CD14-positive monocyte (primary cell): ENCODE measurements at regions not wholly inside any gene's neighbourhood (a gene's known extent, or its start where the extent isn't known, plus 50 kb on each side); places are given as distances from the start of the nearest gene placed in this dataset.

ENCODE experiments used
- DNase-seq, 3 donors: peaks; one replicate each; pipeline ENCODE4 v3.0.0-alpha.2; 2011 to 2022
- H2AFZ ChIP-seq: 2 replicates; pipeline ENCODE4 v1.6.0; 2012; ENCODE audit warnings: mild to moderate bottlenecking, low read depth, low read length, inconsistent platforms; ENCODE audit not compliant: insufficient read depth, poor library complexity, severe bottlenecking
- H3K27ac ChIP-seq, 2 donors: 1 replicate in 1 of 2; 2 replicates in 1 of 2; pipeline ENCODE4 v1.5.1; 2012 to 2013; ENCODE audit warnings: low read length in 2 of 2, control low read depth in 1 of 2, inconsistent platforms in 1 of 2, low read depth in 1 of 2, mild to moderate bottlenecking in 1 of 2
- H3K27me3 ChIP-seq, 2 donors: one replicate each; pipeline versions ENCODE4 v1.6.0 to v1.6.1; 2011 to 2013; ENCODE audit warnings: low read length in 2 of 2; ENCODE audit not compliant: control insufficient read depth in 2 of 2, insufficient read depth in 2 of 2
- H3K36me3 ChIP-seq, 2 donors: replicated peaks in 1 of 2; 1 replicate in 1 of 2; 2 replicates in 1 of 2; pipeline versions ENCODE4 v1.5.1 to v1.6.1; 2012 to 2013; ENCODE audit warnings: low read length in 2 of 2, control low read depth in 1 of 2, inconsistent platforms in 1 of 2, mild to moderate bottlenecking in 1 of 2; ENCODE audit not compliant: insufficient read depth in 2 of 2, control insufficient read depth in 1 of 2
- H3K4me1 ChIP-seq, 2 donors: 1 replicate in 1 of 2; 2 replicates in 1 of 2; pipeline versions ENCODE4 v1.5.1 to v1.6.1; 2012 to 2013; ENCODE audit warnings: low read length in 2 of 2, control low read depth in 1 of 2, inconsistent platforms in 1 of 2, mild to moderate bottlenecking in 1 of 2, moderate library complexity in 1 of 2; ENCODE audit not compliant: insufficient read depth in 2 of 2, control insufficient read depth in 1 of 2
- H3K4me2 ChIP-seq: replicated peaks from 2 replicates; pipeline ENCODE3; 2012; ENCODE audit warnings: low read length, moderate library complexity, mild to moderate bottlenecking; ENCODE audit not compliant: poor library complexity, severe bottlenecking; ENCODE audit errors: extremely low read depth
- H3K4me3 ChIP-seq, 3 experiments: fragments of 200-600 bp in 1 of 3; sonication (generic) in 1 of 3; replicated peaks in 1 of 3; 1 replicate in 2 of 3; 2 replicates in 1 of 3; pipeline ENCODE4 v1.5.1; 2011 to 2013; ENCODE audit warnings: low read length in 3 of 3, mild to moderate bottlenecking in 3 of 3, control low read depth in 2 of 3, low read depth in 2 of 3, inconsistent platforms in 1 of 3, moderate library complexity in 1 of 3
- H3K79me2 ChIP-seq: 2 replicates; pipeline ENCODE4 v1.6.0; 2012; ENCODE audit warnings: mild to moderate bottlenecking, control low read depth, inconsistent platforms, low read length, moderate library complexity; ENCODE audit not compliant: insufficient read depth
- H3K9ac ChIP-seq: 2 replicates; pipeline ENCODE4 v1.6.0; 2017; ENCODE audit warnings: low read length, mild to moderate bottlenecking; ENCODE audit not compliant: insufficient read depth, poor library complexity, severe bottlenecking
- H3K9me3 ChIP-seq, 2 donors: replicated peaks in 1 of 2; 1 replicate in 1 of 2; 2 replicates in 1 of 2; pipeline versions ENCODE4 v1.5.1 to v1.6.1; 2012 to 2013; ENCODE audit warnings: low read length in 2 of 2, control low read depth in 1 of 2; ENCODE audit not compliant: control insufficient read depth in 1 of 2, insufficient read depth in 1 of 2
- H4K20me1 ChIP-seq: 2 replicates; pipeline ENCODE4 v1.6.0; 2012; ENCODE audit warnings: mild to moderate bottlenecking, low read length, control low read depth, moderate library complexity; ENCODE audit not compliant: insufficient read depth
- H3K27ac Mint-ChIP-seq, 7 donors: one replicate each; pipeline ENCODE4 v1.8.0; 2020; ENCODE audit warnings: mild to moderate bottlenecking in 7 of 7, mixed read lengths in 7 of 7, moderate library complexity in 6 of 7, inconsistent platforms in 2 of 7
- H3K27me3 Mint-ChIP-seq, 3 donors: one replicate each; pipeline ENCODE4 v1.8.0; 2021 to 2022; ENCODE audit warnings: low read depth in 3 of 3, mild to moderate bottlenecking in 3 of 3, mixed read lengths in 3 of 3, moderate library complexity in 3 of 3, inconsistent platforms in 1 of 3
- H3K36me3 Mint-ChIP-seq, 2 donors: one replicate each; pipeline ENCODE4 v1.8.0; 2020; ENCODE audit warnings: mixed read lengths in 2 of 2, inconsistent platforms in 1 of 2, mild to moderate bottlenecking in 1 of 2
- H3K4me1 Mint-ChIP-seq: one replicate; pipeline ENCODE4 v1.8.0; 2020; ENCODE audit warnings: mild to moderate bottlenecking, mixed read lengths
- H3K4me3 Mint-ChIP-seq, 2 donors: one replicate each; pipeline ENCODE4 v1.8.0; 2020; ENCODE audit warnings: mild to moderate bottlenecking in 2 of 2, mixed read lengths in 2 of 2, moderate library complexity in 1 of 2
- H3K9me3 Mint-ChIP-seq, 7 donors: one replicate each; pipeline ENCODE4 v1.8.0; 2020 to 2022; ENCODE audit warnings: mixed read lengths in 7 of 7, mild to moderate bottlenecking in 6 of 7, moderate library complexity in 6 of 7, inconsistent platforms in 2 of 7
- CTCF ChIP-seq: fragments of 200-600 bp; IDR thresholded peaks from one replicate; pipeline ENCODE4 v1.8.0; 2022; ENCODE audit warnings: antibody characterized with exemption, mild to moderate bottlenecking
- WGBS: methylation state at CpG from one replicate; pipeline ENCODE4 v1.1.5; 2013; ENCODE audit warnings: missing lambda C conversion rate; ENCODE audit not compliant: insufficient coverage; 5-methylcytosine and 5-hydroxymethylcytosine counted together
- intact Hi-C, 2 donors: fragments of 100-400 bp; cut with micrococcal nuclease; formaldehyde crosslinking; loops; one replicate each; pipeline versions ENCODE4 v1.15.0 to v1.15.1; 2023

DNA sequence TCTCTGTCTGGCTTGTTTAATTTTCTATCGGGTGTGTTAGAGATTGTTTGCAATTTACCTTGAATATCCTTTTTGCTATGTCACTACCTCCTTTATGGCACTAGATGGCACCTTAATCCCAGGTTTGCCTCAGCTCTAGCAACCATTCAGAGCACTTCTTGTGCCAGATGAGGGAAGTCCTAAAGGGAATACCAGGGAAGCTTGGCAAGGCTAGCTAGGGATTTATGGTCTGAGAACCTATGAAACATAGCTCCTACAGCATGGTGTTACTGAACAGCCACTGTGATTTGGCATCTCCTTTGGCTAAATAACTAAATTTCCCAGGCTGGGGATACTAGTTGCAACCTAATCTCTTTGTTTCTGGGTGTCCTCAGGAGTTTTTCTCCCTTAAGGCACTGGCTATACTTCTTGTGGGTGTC lies 69.0 kb upstream of the VOPP1 start:
- peak; percentile 4 to 34 (median 29) for DNase-seq
- no peak overlapping the region for H3K27ac ChIP-seq
- H3K4me3 ChIP-seq = no peak overlapping the region
- Mint-ChIP-seq H3K36me3 (no peaks in the 10 kb centered on the region), H3K27ac (no peak overlapping the region), H3K9me3 (peaks cover 0 to 5% (median 2%) of the 10 kb centered on the region in 7 donors), H3K27me3 (peaks cover 3 to 4% (median 4%) of the 10 kb centered on the region in 3 donors), H3K4me1 (no peaks in the 10 kb centered on the region), H3K4me3 (no peak overlapping the region)
- no peaks in the 10 kb centered on the region for H3K9me3 ChIP-seq
- no peaks in the 10 kb centered on the region for H4K20me1 ChIP-seq
- no peak overlapping the region for H3K9ac ChIP-seq
- no peaks in the 10 kb centered on the region for H3K79me2 ChIP-seq
- H3K4me2 ChIP-seq = no peak overlapping the region
- no peaks in the 10 kb centered on the region for H3K36me3 ChIP-seq
- H3K4me1 ChIP-seq = no peaks in the 10 kb centered on the region
- no CpG with 5 or more reads among the region's 1 CpG for WGBS
- H3K27me3 ChIP-seq = no peaks in the 10 kb centered on the region
- no peak overlapping the region for H2AFZ ChIP-seq
- TF ChIP-seq CTCF = peak; percentile 63
- intact Hi-C loops = loop anchor here in 1 of 2 donors (10.0 kb wide), 1 partner anchor 434 kb away; no protein-coding TSS in a partner anchor

GRCh38 chr7:55639640-55640039 lies 67.3 kb upstream of the VOPP1 start:
- TF ChIP-seq CTCF = no peak
- Histone ChIP-seq H3K4me2 (no peak overlapping the region), H3K9me3 (no peaks in the 10 kb centered on the region), H3K4me1 (no peaks in the 10 kb centered on the region), H3K79me2 (no peaks in the 10 kb centered on the region), H3K27me3 (no peaks in the 10 kb centered on the region), H3K4me3 (no peak overlapping the region), H2AFZ (no peak overlapping the region), H3K27ac (no peak overlapping the region), H3K9ac (no peak overlapping the region), H3K36me3 (no peaks in the 10 kb centered on the region), H4K20me1 (no peaks in the 10 kb centered on the region)
- Mint-ChIP-seq H3K27ac (no peak overlapping the region), H3K4me1 (no peaks in the 10 kb centered on the region), H3K9me3 (peaks cover 0 to 5% (median 0%) of the 10 kb centered on the region in 7 donors), H3K4me3 (no peak overlapping the region), H3K27me3 (peaks cover 4 to 5% (median 4%) of the 10 kb centered on the region in 3 donors), H3K36me3 (no peaks in the 10 kb centered on the region)
- WGBS = no CpG with 5 or more reads among the region's 1 CpG
- DNase-seq = no peak
- intact Hi-C loops = loop anchor here in 1 of 2 donors (10.0 kb wide), 1 partner anchor 435 kb away; no protein-coding TSS in a partner anchor
